GM23338 (cell line): ENCODE measurements at regions not wholly inside any gene's neighbourhood (a gene's known extent, or its start where the extent isn't known, plus 50 kb on each side); places are given as distances from the start of the nearest gene placed in this dataset.

Source experiments
- ATAC-seq: fragments of 200-7000 bp; cut with Tn5 transposase; 3 replicates; pipeline ENCODE4 v1.9.1; 2020
- DNase-seq: peaks from one replicate; pipeline ENCODE4 v3.0.0-alpha.2; 2015; ENCODE audit warnings: low spot score
- H2AFZ ChIP-seq: fragments of 200-600 bp; sonication (generic); 2 replicates; pipeline ENCODE4 v1.8.0; 2016; ENCODE audit warnings: antibody characterized with exemption, mild to moderate bottlenecking, moderate library complexity
- H3F3A ChIP-seq: fragments of 200-600 bp; sonication (generic); replicated peaks from 2 replicates; pipeline ENCODE4 v1.8.0; 2017; ENCODE audit warnings: antibody characterized with exemption, mixed run types, low read depth
- H3K27ac ChIP-seq: fragments of 200-600 bp; sonication (generic); 2 replicates; pipeline ENCODE4 v1.6.1; 2016; ENCODE audit warnings: low read depth
- H3K27me3 ChIP-seq: fragments of 200-600 bp; sonication (generic); 2 replicates; pipeline ENCODE4 v1.8.0; 2016; ENCODE audit warnings: mild to moderate bottlenecking, mixed run types, moderate library complexity; ENCODE audit not compliant: insufficient read depth
- H3K36me3 ChIP-seq: fragments of 200-600 bp; sonication (generic); 2 replicates; pipeline ENCODE4 v1.8.0; 2016; ENCODE audit warnings: mild to moderate bottlenecking; ENCODE audit not compliant: insufficient read depth
- H3K4me1 ChIP-seq: fragments of 200-600 bp; sonication (generic); 2 replicates; pipeline ENCODE4 v1.8.0; 2016; ENCODE audit warnings: mild to moderate bottlenecking, moderate library complexity; ENCODE audit not compliant: insufficient read depth
- H3K4me2 ChIP-seq: fragments of 200-600 bp; sonication (generic); 2 replicates; pipeline ENCODE4 v1.7.1; 2017; ENCODE audit warnings: mixed run types
- H3K4me3 ChIP-seq: fragments of 200-600 bp; sonication (generic); 2 replicates; pipeline ENCODE4 v1.6.1; 2016; ENCODE audit warnings: mixed run types
- H3K79me2 ChIP-seq: fragments of 200-600 bp; sonication (generic); replicated peaks from 2 replicates; pipeline ENCODE4 v1.8.0; 2017; ENCODE audit warnings: mild to moderate bottlenecking; ENCODE audit not compliant: insufficient read depth
- H3K9me2 ChIP-seq: fragments of 200-600 bp; sonication (generic); 2 replicates; pipeline ENCODE4 v1.8.0; 2017; ENCODE audit not compliant: insufficient read depth
- H4K20me1 ChIP-seq: fragments of 200-600 bp; sonication (generic); replicated peaks from 2 replicates; pipeline ENCODE4 v1.8.0; 2017; ENCODE audit warnings: mild to moderate bottlenecking; ENCODE audit not compliant: insufficient read depth
- H3K27ac Mint-ChIP-seq: 2 replicates; pipeline ENCODE4 v1.8.0; 2020; ENCODE audit warnings: inconsistent platforms, mild to moderate bottlenecking, moderate library complexity, mixed read lengths
- H3K27me3 Mint-ChIP-seq: 3 replicates; pipeline ENCODE4 v1.8.0; 2022; ENCODE audit warnings: low read depth, mild to moderate bottlenecking, moderate library complexity, mixed read lengths, inconsistent platforms; ENCODE audit not compliant: insufficient read depth, poor library complexity
- H3K36me3 Mint-ChIP-seq: 3 replicates; pipeline ENCODE4 v1.8.0; 2021; ENCODE audit warnings: low read depth, mild to moderate bottlenecking, inconsistent platforms, moderate library complexity, mixed read lengths
- H3K4me1 Mint-ChIP-seq: 3 replicates; pipeline ENCODE4 v1.8.0; 2020; ENCODE audit warnings: mild to moderate bottlenecking, inconsistent platforms, mixed read lengths
- H3K4me3 Mint-ChIP-seq: 3 replicates; pipeline ENCODE4 v1.8.0; 2021; ENCODE audit warnings: moderate library complexity, mild to moderate bottlenecking, inconsistent platforms, mixed read lengths
- H3K9me3 Mint-ChIP-seq: 3 replicates; pipeline ENCODE4 v1.8.0; 2020; ENCODE audit warnings: moderate library complexity, mild to moderate bottlenecking, inconsistent platforms, mixed read lengths
- CREB1 ChIP-seq: fragments of 250-450 bp; sonication (Bioruptor Pico); IDR thresholded peaks from 2 replicates; pipeline ENCODE4 v1.5.0; 2020; ENCODE audit warnings: low read depth, mild to moderate bottlenecking, moderate library complexity
- CTCF ChIP-seq, 2 experiments: fragments of 200-600 bp in 1 of 2; sonication (generic) in 1 of 2; conservative IDR thresholded peaks; 2 replicates each; pipeline versions ENCODE4 v1.5.1 to v1.6.1; 2016 to 2017; ENCODE audit warnings: antibody characterized with exemption in 2 of 2, low read depth in 2 of 2, mild to moderate bottlenecking in 2 of 2, moderate library complexity in 1 of 2
- ETS1 ChIP-seq: IDR thresholded peaks from 2 replicates; pipeline ENCODE4 v1.6.1; 2016; ENCODE audit warnings: antibody characterized with exemption
- EZH2 ChIP-seq: fragments of 200-600 bp; sonication (generic); IDR thresholded peaks from one replicate; pipeline ENCODE4 v1.8.0; 2017; ENCODE audit warnings: antibody characterized with exemption, mild to moderate bottlenecking, low read depth; ENCODE audit not compliant: unreplicated experiment
- EZH2phosphoT487 ChIP-seq: fragments of 200-600 bp; sonication (generic); IDR thresholded peaks from one replicate; pipeline ENCODE4 v1.8.1; 2018; ENCODE audit warnings: antibody characterized with exemption; ENCODE audit not compliant: unreplicated experiment
- JUNB ChIP-seq: IDR thresholded peaks from one replicate; pipeline ENCODE4 v1.6.1; 2016; ENCODE audit warnings: antibody characterized with exemption; ENCODE audit not compliant: unreplicated experiment
- NANOG ChIP-seq: IDR thresholded peaks from 2 replicates; pipeline ENCODE4 v1.6.1; 2016; ENCODE audit warnings: antibody characterized with exemption, borderline replicate concordance
- POLR2AphosphoS5 ChIP-seq: IDR thresholded peaks from 2 replicates; pipeline ENCODE4 v1.6.1; 2016; ENCODE audit warnings: antibody characterized with exemption, low read depth
- REST ChIP-seq: IDR thresholded peaks from one replicate; pipeline ENCODE4 v1.6.1; 2018; ENCODE audit warnings: antibody characterized with exemption; ENCODE audit not compliant: unreplicated experiment
- STAT1 ChIP-seq: IDR thresholded peaks from one replicate; pipeline ENCODE4 v1.6.1; 2016; ENCODE audit warnings: antibody characterized with exemption; ENCODE audit not compliant: unreplicated experiment
- ZNF114 ChIP-seq: fragments of 250-450 bp; sonication (Bioruptor Pico); IDR thresholded peaks from 2 replicates; pipeline ENCODE4 v1.5.0; 2020; ENCODE audit warnings: mild to moderate bottlenecking, moderate library complexity
- ZNF331 ChIP-seq: fragments of 250-450 bp; sonication (Bioruptor Pico); IDR thresholded peaks from 2 replicates; pipeline ENCODE4 v1.5.0; 2020; ENCODE audit warnings: low read depth, mild to moderate bottlenecking, moderate library complexity
- ZNF462 ChIP-seq: fragments of 250-450 bp; sonication (Bioruptor Pico); IDR thresholded peaks from 2 replicates; pipeline ENCODE4 v1.5.0; 2020; ENCODE audit warnings: mild to moderate bottlenecking, moderate library complexity

- Mint-ChIP-seq H3K4me1 (no peaks in the 10 kb centered on the region), H3K4me3 (no peak overlapping the region), H3K9me3 (no peaks in the 10 kb centered on the region), H3K36me3 (no peaks in the 10 kb centered on the region), H3K27ac (no peak overlapping the region), H3K27me3 (no peaks in the 10 kb centered on the region)
- TF ChIP-seq ZNF114 (CRISPR knock-in tag) (no peak), ZNF462 (no peak), POLR2AphosphoS5 (no peak), ETS1 (no peak), CREB1 (no peak), EZH2 (no peak), CTCF (conservative IDR thresholded peaks at IDR 0.05; ENCODE audit: low read depth in 2 of 2) (no peak), JUNB (no peak), EZH2phosphoT487 (no peak), ZNF331 (CRISPR knock-in tag) (no peak), REST (no peak), NANOG (no peak), STAT1 (no peak)
- no peaks in the 10 kb centered on the region for H3K79me2 ChIP-seq
- H3K4me1 ChIP-seq, result no peaks in the 10 kb centered on the region
- no peaks in the 10 kb centered on the region for H3K36me3 ChIP-seq
- H3K27ac ChIP-seq, result no peak overlapping the region
- ATAC-seq, result no peak
- H3K27me3 ChIP-seq, result no peaks in the 10 kb centered on the region
- H3K4me2 ChIP-seq, result no peak overlapping the region
- H3K4me3 ChIP-seq, result no peak overlapping the region
- no peak overlapping the region for H2AFZ ChIP-seq
- no peaks in the 10 kb centered on the region for H3K9me2 ChIP-seq
- no peaks in the 10 kb centered on the region for H3F3A ChIP-seq
- no peaks in the 10 kb centered on the region for H4K20me1 ChIP-seq
- DNase-seq, result no peak
Measured at GRCh38 chr4:180190382-180190781, 2052.8 kb upstream of the TENM3 start.
